ENCODE measurements at regions not wholly inside any gene's neighbourhood (a gene's known extent, or its start where the extent isn't known, plus 50 kb on each side); places are given as distances from the start of the nearest gene placed in this dataset.

- no peak for TF ChIP-seq CTCF (IDR thresholded peaks at IDR 0.05; ENCODE audit: extremely low read depth, missing control alignments)
- DNase-seq (ENCODE audit: low spot score), result no peak
Observed at GRCh38 chr3:118408431-118408830, 626.2 kb downstream of the IGSF11 start.

GRCh38 chr3:118412503-118412902 lies 622.1 kb downstream of the IGSF11 start:
- TF ChIP-seq CTCF (IDR thresholded peaks at IDR 0.05; ENCODE audit: extremely low read depth, missing control alignments), result no peak
- DNase-seq (ENCODE audit: low spot score), result no peak

- TF ChIP-seq CTCF (IDR thresholded peaks at IDR 0.05; ENCODE audit: extremely low read depth, missing control alignments), result no peak
- no peak for DNase-seq (ENCODE audit: low spot score)
Observed at GRCh38 chr3:118425272-118425837, 609.3 kb downstream of the IGSF11 start.

- no peak for TF ChIP-seq CTCF (IDR thresholded peaks at IDR 0.05; ENCODE audit: extremely low read depth, missing control alignments)
- DNase-seq (ENCODE audit: low spot score), result no peak
Observed at GRCh38 chr3:118433825-118434224, 600.8 kb downstream of the IGSF11 start.

- DNase-seq (ENCODE audit: low spot score), result no peak
- TF ChIP-seq CTCF (IDR thresholded peaks at IDR 0.05; ENCODE audit: extremely low read depth, missing control alignments), result no peak
Observed at GRCh38 chr3:118435851-118436350, 598.7 kb downstream of the IGSF11 start.

GRCh38 chr3:118436697-118437262 lies 597.9 kb downstream of the IGSF11 start:
- TF ChIP-seq CTCF (IDR thresholded peaks at IDR 0.05; ENCODE audit: extremely low read depth, missing control alignments), result no peak
- no peak for DNase-seq (ENCODE audit: low spot score)

GRCh38 chr3:118445036-118445435 lies 589.6 kb downstream of the IGSF11 start:
- no peak for TF ChIP-seq CTCF (IDR thresholded peaks at IDR 0.05; ENCODE audit: extremely low read depth, missing control alignments)

More at GRCh38 chr3:118445036-118445435, 589.6 kb downstream of the IGSF11 start:
- no peak for DNase-seq (ENCODE audit: low spot score)

Data from GM20000 (cell line).